DMS79 treated with DMSO at 0.1 percent for 48 hours (cell line): ENCODE measurements at regions not wholly inside any gene's neighbourhood (a gene's known extent, or its start where the extent isn't known, plus 50 kb on each side); places are given as distances from the start of the nearest gene placed in this dataset.
A peak's percentile ranks its signal among the peaks of the same experiment; 100 is the strongest.

ENCODE experiments used
- DNase-seq: peaks from one replicate; lab custom pipeline; 2025; lab: John Stamatoyannopoulos, UW

- no peak for DNase-seq
Observed at GRCh38 chr12:98437166-98437565, 78.2 kb upstream of the TMPO start.

- DNase-seq, result no peak
Observed at GRCh38 chr12:98437806-98438595, 77.4 kb upstream of the TMPO start.

- DNase-seq, result no peak
Observed at GRCh38 chr12:98438656-98439230, 76.6 kb upstream of the TMPO start.

GRCh38 chr12:98439471-98439951 lies 75.9 kb upstream of the TMPO start:
- DNase-seq, result no peak

GRCh38 chr12:98439981-98440581 lies 75.3 kb upstream of the TMPO start:
- DNase-seq, result no peak

GRCh38 chr12:98446060-98446459 lies 69.3 kb upstream of the TMPO start:
- no peak for DNase-seq

- DNase-seq, result no peak
Observed at GRCh38 chr12:98446682-98447081, 68.7 kb upstream of the TMPO start.

GRCh38 chr12:98449584-98449983 lies 65.8 kb upstream of the TMPO start:
- no peak for DNase-seq

GRCh38 chr12:98453070-98453469 lies 62.3 kb upstream of the TMPO start:
- DNase-seq, result no peak

GRCh38 chr12:98453492-98453891 lies 61.9 kb upstream of the TMPO start:
- DNase-seq, result no peak

- no peak for DNase-seq
Observed at GRCh38 chr12:98456041-98456440, 59.3 kb upstream of the TMPO start.

GRCh38 chr12:98456576-98457573 lies 58.5 kb upstream of the TMPO start:
- DNase-seq, result peak; percentile 69

GRCh38 chr12:98464190-98464589 lies 51.2 kb upstream of the TMPO start:
- DNase-seq, result no peak

GRCh38 chr12:98465505-98465904 lies 49.9 kb upstream of the TMPO start:
- DNase-seq, result no peak
